Neural cell (in vitro differentiated cells): ENCODE measurements at regions not wholly inside any gene's neighbourhood (a gene's known extent, or its start where the extent isn't known, plus 50 kb on each side); places are given as distances from the start of the nearest gene placed in this dataset.

Experiments used
- H2AFZ ChIP-seq: fragments of 200-600, 300-800 bp; sonication (generic), shearing (Covaris generic); 2 replicates; pipeline ENCODE4 v1.6.0; 2014; ENCODE audit warnings: low read depth, mild to moderate bottlenecking, antibody characterized with exemption, low read length, moderate library complexity
- H3F3A ChIP-seq: fragments of 200-600 bp; shearing (Covaris generic); 2 replicates; pipeline ENCODE4 v1.6.1; 2016; ENCODE audit warnings: mild to moderate bottlenecking, moderate library complexity, mixed read lengths, antibody characterized with exemption, low read length; ENCODE audit not compliant: insufficient read depth, poor library complexity, severe bottlenecking
- H3K27ac ChIP-seq: fragments of 200-600, 300-800 bp; sonication (generic), shearing (Covaris generic); 2 replicates; pipeline ENCODE4 v1.5.1; 2014; ENCODE audit warnings: mild to moderate bottlenecking, low read length, moderate library complexity
- H3K27me3 ChIP-seq: fragments of 300-800, 200-600 bp; sonication (generic), shearing (Covaris generic); 2 replicates; pipeline ENCODE4 v1.6.0; 2014; ENCODE audit warnings: mild to moderate bottlenecking, low read depth, low read length, moderate library complexity; ENCODE audit not compliant: insufficient read depth
- H3K36me3 ChIP-seq: fragments of 300-800, 200-600 bp; sonication (generic), shearing (Covaris generic); 2 replicates; pipeline ENCODE4 v1.5.1; 2014; ENCODE audit warnings: mild to moderate bottlenecking, antibody characterized with exemption, low read length, moderate library complexity; ENCODE audit not compliant: insufficient read depth
- H3K4me2 ChIP-seq: fragments of 300-800, 200-600 bp; sonication (generic), shearing (Covaris generic); 2 replicates; pipeline ENCODE4 v1.6.0; 2014; ENCODE audit warnings: mild to moderate bottlenecking, low read length
- H3K4me3 ChIP-seq: fragments of 300-800, 200-600 bp; sonication (generic), shearing (Covaris generic); 2 replicates; pipeline ENCODE4 v1.5.1; 2014; ENCODE audit warnings: mild to moderate bottlenecking, low read length, moderate library complexity
- H3K79me2 ChIP-seq: fragments of 200-600 bp; shearing (Covaris generic); replicated peaks from 2 replicates; pipeline ENCODE4 v1.6.0; 2014; ENCODE audit warnings: mild to moderate bottlenecking, low read length, moderate library complexity; ENCODE audit not compliant: insufficient read depth
- H3K9ac ChIP-seq: fragments of 300-800, 200-600 bp; sonication (generic), shearing (Covaris generic); 2 replicates; pipeline ENCODE4 v1.6.1; 2016; ENCODE audit warnings: mild to moderate bottlenecking, low read length, mixed read lengths
- H3K9me2 ChIP-seq: fragments of 200-600 bp; shearing (Covaris generic); 2 replicates; pipeline ENCODE4 v1.6.1; 2016; ENCODE audit warnings: mild to moderate bottlenecking, low read length, mixed read lengths; ENCODE audit not compliant: insufficient read depth
- H3K9me3 ChIP-seq: fragments of 200-600, 300-800 bp; sonication (generic), shearing (Covaris generic); 2 replicates; pipeline ENCODE4 v1.6.1; 2016; ENCODE audit warnings: mild to moderate bottlenecking, mixed run types, low read length, moderate library complexity, mixed read lengths
- H4K20me1 ChIP-seq: fragments of 200-600 bp; shearing (Covaris generic); 2 replicates; pipeline ENCODE4 v1.6.1; 2016; ENCODE audit warnings: mild to moderate bottlenecking, mixed run types; ENCODE audit not compliant: insufficient read depth
- EP300 ChIP-seq: fragments of 450-650 bp; conservative IDR thresholded peaks from 2 replicates; pipeline ENCODE4 v1.6.1; 2014; ENCODE audit warnings: antibody characterized with exemption, mild to moderate bottlenecking, moderate library complexity; ENCODE audit not compliant: poor library complexity, severe bottlenecking
- EZH2 ChIP-seq: fragments of 200-600, 300-800 bp; shearing (Covaris generic), sonication (generic); IDR thresholded peaks from 2 replicates; pipeline ENCODE4 v1.6.1; 2014; ENCODE audit warnings: antibody characterized with exemption, low read length, borderline replicate concordance, mild to moderate bottlenecking; ENCODE audit not compliant: insufficient read depth, poor library complexity, severe bottlenecking
- MXI1 ChIP-seq: fragments of 450-650 bp; conservative IDR thresholded peaks from 2 replicates; pipeline ENCODE4 v1.6.1; 2014; ENCODE audit warnings: antibody characterized with exemption, mild to moderate bottlenecking; ENCODE audit not compliant: poor library complexity, severe bottlenecking
- POLR2AphosphoS5 ChIP-seq: IDR thresholded peaks from 2 replicates; pipeline ENCODE4 v1.6.1; 2012
- RAD21 ChIP-seq: fragments of 450-650 bp; conservative IDR thresholded peaks from 2 replicates; pipeline ENCODE4 v1.6.1; 2014; ENCODE audit warnings: antibody characterized with exemption, mild to moderate bottlenecking, moderate library complexity
- SMC3 ChIP-seq: fragments of 450-650 bp; conservative IDR thresholded peaks from 2 replicates; pipeline ENCODE4 v1.6.1; 2014; ENCODE audit warnings: antibody characterized with exemption, mild to moderate bottlenecking, moderate library complexity; ENCODE audit not compliant: poor library complexity
- TAF1 ChIP-seq: IDR thresholded peaks from 2 replicates; pipeline ENCODE4 v1.6.1; 2012; ENCODE audit warnings: low read depth
- TF ChIP-seq, protein P1 (sequence below): fragments of 450-650 bp; IDR thresholded peaks from 2 replicates; pipeline ENCODE4 v1.5.1; 2014; ENCODE audit warnings: antibody characterized with exemption, mild to moderate bottlenecking, moderate library complexity; ENCODE audit not compliant: poor library complexity, severe bottlenecking
- TF ChIP-seq, protein P2 (sequence below): IDR thresholded peaks from 2 replicates; pipeline ENCODE4 v1.6.1; 2012; ENCODE audit warnings: borderline replicate concordance

DNA sequence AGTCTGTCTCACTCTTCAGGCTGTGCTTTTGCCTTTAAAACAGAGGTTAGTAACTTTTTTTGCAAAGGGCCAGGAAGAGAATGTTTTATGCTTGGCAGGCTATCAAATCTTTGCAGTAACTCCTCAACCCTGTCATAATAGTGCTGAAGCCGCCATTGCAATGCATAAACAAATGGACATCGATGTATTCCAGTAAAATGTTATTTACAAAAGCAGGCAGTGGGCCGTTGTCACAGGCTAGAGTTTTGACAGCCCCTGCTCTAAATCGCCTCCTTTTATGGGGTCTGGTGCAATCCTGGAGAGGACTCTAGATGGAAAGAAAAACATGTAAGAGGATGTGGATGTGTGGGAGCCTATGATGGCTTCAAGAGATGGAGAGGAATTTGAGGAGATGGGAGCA is 568.3 kb downstream of the TYW1 start:
- Histone ChIP-seq H3K27me3 (no peaks in the 10 kb centered on the region), H3F3A (no peaks in the 10 kb centered on the region), H3K36me3 (no peaks in the 10 kb centered on the region), H3K4me2 (no peak overlapping the region), H3K9me2 (no peaks in the 10 kb centered on the region), H3K27ac (no peak overlapping the region), H3K79me2 (no peaks in the 10 kb centered on the region), H3K4me3 (no peak overlapping the region), H2AFZ (no peak overlapping the region), H4K20me1 (no peaks in the 10 kb centered on the region), H3K9me3 (peaks cover 2% of the 10 kb centered on the region), H3K9ac (no peak overlapping the region)
- TF ChIP-seq EP300 (no peak), POLR2AphosphoS5 (no peak), RAD21 (no peak), MXI1 (no peak), SMC3 (no peak), EZH2 (no peak)
- TF ChIP-seq, protein P1, sequence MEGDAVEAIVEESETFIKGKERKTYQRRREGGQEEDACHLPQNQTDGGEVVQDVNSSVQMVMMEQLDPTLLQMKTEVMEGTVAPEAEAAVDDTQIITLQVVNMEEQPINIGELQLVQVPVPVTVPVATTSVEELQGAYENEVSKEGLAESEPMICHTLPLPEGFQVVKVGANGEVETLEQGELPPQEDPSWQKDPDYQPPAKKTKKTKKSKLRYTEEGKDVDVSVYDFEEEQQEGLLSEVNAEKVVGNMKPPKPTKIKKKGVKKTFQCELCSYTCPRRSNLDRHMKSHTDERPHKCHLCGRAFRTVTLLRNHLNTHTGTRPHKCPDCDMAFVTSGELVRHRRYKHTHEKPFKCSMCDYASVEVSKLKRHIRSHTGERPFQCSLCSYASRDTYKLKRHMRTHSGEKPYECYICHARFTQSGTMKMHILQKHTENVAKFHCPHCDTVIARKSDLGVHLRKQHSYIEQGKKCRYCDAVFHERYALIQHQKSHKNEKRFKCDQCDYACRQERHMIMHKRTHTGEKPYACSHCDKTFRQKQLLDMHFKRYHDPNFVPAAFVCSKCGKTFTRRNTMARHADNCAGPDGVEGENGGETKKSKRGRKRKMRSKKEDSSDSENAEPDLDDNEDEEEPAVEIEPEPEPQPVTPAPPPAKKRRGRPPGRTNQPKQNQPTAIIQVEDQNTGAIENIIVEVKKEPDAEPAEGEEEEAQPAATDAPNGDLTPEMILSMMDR: no peak

DNA sequence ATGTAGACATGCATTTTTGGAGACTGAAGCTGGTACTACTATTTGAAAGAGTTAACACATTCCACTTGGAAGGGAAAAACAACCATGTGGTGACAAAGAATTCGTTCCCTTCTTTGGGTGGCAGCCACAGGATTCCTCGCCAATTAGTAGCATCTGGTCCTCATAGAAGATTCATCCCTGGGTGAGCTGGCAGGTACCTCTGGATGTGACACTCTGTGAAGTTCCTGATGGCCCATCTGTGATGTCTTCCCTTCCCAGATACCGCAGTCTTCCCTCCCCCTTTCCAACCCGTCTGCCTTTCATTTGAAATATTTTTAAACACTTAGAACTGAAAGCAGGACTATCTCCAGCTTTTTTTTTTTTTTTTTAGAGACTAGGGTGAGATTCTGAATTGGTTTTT is 569.5 kb downstream of the TYW1 start:
- Histone ChIP-seq H3K27me3 (no peaks in the 10 kb centered on the region), H2AFZ (no peak overlapping the region), H3K9me2 (no peaks in the 10 kb centered on the region), H4K20me1 (no peaks in the 10 kb centered on the region), H3F3A (no peaks in the 10 kb centered on the region), H3K79me2 (no peaks in the 10 kb centered on the region), H3K27ac (no peak overlapping the region), H3K9ac (no peak overlapping the region), H3K4me3 (no peak overlapping the region), H3K9me3 (no peaks in the 10 kb centered on the region), H3K36me3 (no peaks in the 10 kb centered on the region), H3K4me2 (no peak overlapping the region)
- TF ChIP-seq EP300 (no peak), TAF1 (no peak), RAD21 (no peak), MXI1 (no peak), SMC3 (no peak), POLR2AphosphoS5 (no peak), EZH2 (no peak)
- TF ChIP-seq, protein P2, sequence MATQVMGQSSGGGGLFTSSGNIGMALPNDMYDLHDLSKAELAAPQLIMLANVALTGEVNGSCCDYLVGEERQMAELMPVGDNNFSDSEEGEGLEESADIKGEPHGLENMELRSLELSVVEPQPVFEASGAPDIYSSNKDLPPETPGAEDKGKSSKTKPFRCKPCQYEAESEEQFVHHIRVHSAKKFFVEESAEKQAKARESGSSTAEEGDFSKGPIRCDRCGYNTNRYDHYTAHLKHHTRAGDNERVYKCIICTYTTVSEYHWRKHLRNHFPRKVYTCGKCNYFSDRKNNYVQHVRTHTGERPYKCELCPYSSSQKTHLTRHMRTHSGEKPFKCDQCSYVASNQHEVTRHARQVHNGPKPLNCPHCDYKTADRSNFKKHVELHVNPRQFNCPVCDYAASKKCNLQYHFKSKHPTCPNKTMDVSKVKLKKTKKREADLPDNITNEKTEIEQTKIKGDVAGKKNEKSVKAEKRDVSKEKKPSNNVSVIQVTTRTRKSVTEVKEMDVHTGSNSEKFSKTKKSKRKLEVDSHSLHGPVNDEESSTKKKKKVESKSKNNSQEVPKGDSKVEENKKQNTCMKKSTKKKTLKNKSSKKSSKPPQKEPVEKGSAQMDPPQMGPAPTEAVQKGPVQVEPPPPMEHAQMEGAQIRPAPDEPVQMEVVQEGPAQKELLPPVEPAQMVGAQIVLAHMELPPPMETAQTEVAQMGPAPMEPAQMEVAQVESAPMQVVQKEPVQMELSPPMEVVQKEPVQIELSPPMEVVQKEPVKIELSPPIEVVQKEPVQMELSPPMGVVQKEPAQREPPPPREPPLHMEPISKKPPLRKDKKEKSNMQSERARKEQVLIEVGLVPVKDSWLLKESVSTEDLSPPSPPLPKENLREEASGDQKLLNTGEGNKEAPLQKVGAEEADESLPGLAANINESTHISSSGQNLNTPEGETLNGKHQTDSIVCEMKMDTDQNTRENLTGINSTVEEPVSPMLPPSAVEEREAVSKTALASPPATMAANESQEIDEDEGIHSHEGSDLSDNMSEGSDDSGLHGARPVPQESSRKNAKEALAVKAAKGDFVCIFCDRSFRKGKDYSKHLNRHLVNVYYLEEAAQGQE: no peak
- TF ChIP-seq, protein P1: no peak
